Fibroblast of villous mesenchyme (primary cell): ENCODE measurements at regions not wholly inside any gene's neighbourhood (a gene's known extent, or its start where the extent isn't known, plus 50 kb on each side); places are given as distances from the start of the nearest gene placed in this dataset.

Experiments
- DNase-seq: peaks from one replicate; pipeline ENCODE4 v3.0.0-alpha.2; 2010; ENCODE audit warnings: low read depth
- H3K4me3 ChIP-seq: 2 replicates; pipeline ENCODE4 v1.5.1; 2011; ENCODE audit warnings: low read depth, mild to moderate bottlenecking, low read length
- CTCF ChIP-seq: IDR thresholded peaks from 2 replicates; pipeline ENCODE4 v1.5.1; 2012; ENCODE audit warnings: low read depth, mild to moderate bottlenecking, low read length; ENCODE audit not compliant: insufficient read depth

GRCh38 chr5:56310711-56311204 is 77.6 kb upstream of the ANKRD55 start:
- DNase-seq, result peak; percentile 97
- no peak for TF ChIP-seq CTCF
- H3K4me3 ChIP-seq, result no peak overlapping the region

- TF ChIP-seq CTCF, result no peak
- no peak overlapping the region for H3K4me3 ChIP-seq
- peak; percentile 39 for DNase-seq
These were observed 76.2 kb upstream of the ANKRD55 start for GRCh38 chr5:56309262-56309826.

GRCh38 chr5:56307714-56308333 is 74.7 kb upstream of the ANKRD55 start:
- no peak for TF ChIP-seq CTCF
- DNase-seq, result peak; percentile 73
- H3K4me3 ChIP-seq, result no peak overlapping the region

- DNase-seq, result no peak
- H3K4me3 ChIP-seq, result no peak overlapping the region
- no peak for TF ChIP-seq CTCF
These were observed 73.5 kb upstream of the ANKRD55 start for GRCh38 chr5:56306433-56307150.

GRCh38 chr5:56305001-56305950 is 72.1 kb upstream of the ANKRD55 start:
- DNase-seq, result peak; percentile 45
- H3K4me3 ChIP-seq, result no peak overlapping the region
- no peak for TF ChIP-seq CTCF

GRCh38 chr5:56303511-56303910 is 70.4 kb upstream of the ANKRD55 start:
- no peak for TF ChIP-seq CTCF
- no peak for DNase-seq
- no peak overlapping the region for H3K4me3 ChIP-seq
